SU-DHL-6 (cell line): ENCODE measurements at regions not wholly inside any gene's neighbourhood (a gene's known extent, or its start where the extent isn't known, plus 50 kb on each side); places are given as distances from the start of the nearest gene placed in this dataset.

Experiments
- EZH2phosphoT487 ChIP-seq: fragments of 200-600 bp; sonication (generic), shearing (Covaris generic); conservative IDR thresholded peaks from 2 replicates; pipeline ENCODE4 v1.6.1; 2018; ENCODE audit warnings: mild to moderate bottlenecking, antibody characterized with exemption, low read length, moderate library complexity, mixed read lengths
- TF ChIP-seq, protein P1 (sequence below): fragments of 200-600 bp; sonication (generic); IDR thresholded peaks from one replicate; pipeline ENCODE4 v1.5.1; 2017; ENCODE audit warnings: antibody characterized with exemption, mild to moderate bottlenecking, low read length, moderate library complexity; ENCODE audit not compliant: insufficient read depth, poor library complexity, severe bottlenecking

DNA sequence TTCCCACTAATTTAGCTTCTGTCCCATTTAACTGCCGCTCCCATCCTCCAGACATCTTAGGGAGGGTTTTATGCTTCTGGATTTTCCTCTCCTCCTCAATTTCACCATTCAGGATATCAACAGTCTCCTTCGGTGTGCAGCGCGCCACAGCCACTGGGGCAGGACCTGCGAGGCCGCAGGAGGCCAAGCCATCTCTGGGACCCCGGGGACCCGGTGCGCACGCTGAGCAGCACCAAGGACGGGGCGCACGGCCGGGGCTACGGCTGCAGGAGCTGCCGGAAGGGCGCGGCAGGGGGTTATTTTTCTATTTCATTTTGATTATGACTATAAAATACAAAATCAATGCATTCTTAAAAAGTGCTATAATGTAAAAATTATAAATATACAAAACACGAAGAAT is 1238.4 kb upstream of the NCAM2 start:
- TF ChIP-seq, protein P1, sequence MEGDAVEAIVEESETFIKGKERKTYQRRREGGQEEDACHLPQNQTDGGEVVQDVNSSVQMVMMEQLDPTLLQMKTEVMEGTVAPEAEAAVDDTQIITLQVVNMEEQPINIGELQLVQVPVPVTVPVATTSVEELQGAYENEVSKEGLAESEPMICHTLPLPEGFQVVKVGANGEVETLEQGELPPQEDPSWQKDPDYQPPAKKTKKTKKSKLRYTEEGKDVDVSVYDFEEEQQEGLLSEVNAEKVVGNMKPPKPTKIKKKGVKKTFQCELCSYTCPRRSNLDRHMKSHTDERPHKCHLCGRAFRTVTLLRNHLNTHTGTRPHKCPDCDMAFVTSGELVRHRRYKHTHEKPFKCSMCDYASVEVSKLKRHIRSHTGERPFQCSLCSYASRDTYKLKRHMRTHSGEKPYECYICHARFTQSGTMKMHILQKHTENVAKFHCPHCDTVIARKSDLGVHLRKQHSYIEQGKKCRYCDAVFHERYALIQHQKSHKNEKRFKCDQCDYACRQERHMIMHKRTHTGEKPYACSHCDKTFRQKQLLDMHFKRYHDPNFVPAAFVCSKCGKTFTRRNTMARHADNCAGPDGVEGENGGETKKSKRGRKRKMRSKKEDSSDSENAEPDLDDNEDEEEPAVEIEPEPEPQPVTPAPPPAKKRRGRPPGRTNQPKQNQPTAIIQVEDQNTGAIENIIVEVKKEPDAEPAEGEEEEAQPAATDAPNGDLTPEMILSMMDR = no peak
- TF ChIP-seq EZH2phosphoT487 = no peak
